ENCODE measurements at regions not wholly inside any gene's neighbourhood (a gene's known extent, or its start where the extent isn't known, plus 50 kb on each side); places are given as distances from the start of the nearest gene placed in this dataset.

GRCh38 chr1:81032374-81032773 lies 768.4 kb upstream of the ADGRL2 start:
- no peak for DNase-seq

GRCh38 chr1:81030441-81030840 lies 770.3 kb upstream of the ADGRL2 start:
- DNase-seq, result no peak

- no peak for DNase-seq
Measured at GRCh38 chr1:81029266-81029665, 771.5 kb upstream of the ADGRL2 start.

- no peak for DNase-seq
Measured at GRCh38 chr1:81023187-81023724, 777.5 kb upstream of the ADGRL2 start.

- DNase-seq, result no peak
Measured at GRCh38 chr1:81021134-81021533, 779.6 kb upstream of the ADGRL2 start.

- no peak for DNase-seq
Measured at GRCh38 chr1:81020506-81020905, 780.2 kb upstream of the ADGRL2 start.

- DNase-seq, result no peak
Measured at GRCh38 chr1:81010126-81010525, 790.6 kb upstream of the ADGRL2 start.

GRCh38 chr1:81008293-81008692 lies 792.4 kb upstream of the ADGRL2 start:
- no peak for DNase-seq

GRCh38 chr1:81007024-81007423 lies 793.7 kb upstream of the ADGRL2 start:
- DNase-seq, result no peak

GRCh38 chr1:81006502-81006901 lies 794.2 kb upstream of the ADGRL2 start:
- DNase-seq, result no peak

- DNase-seq, result no peak
Measured at GRCh38 chr1:81004011-81004410, 796.7 kb upstream of the ADGRL2 start.

- no peak for DNase-seq
Measured at GRCh38 chr1:80994934-80995333, 805.8 kb upstream of the ADGRL2 start.

GRCh38 chr1:80994038-80994437 lies 806.7 kb upstream of the ADGRL2 start:
- no peak for DNase-seq

- no peak for DNase-seq
Measured at GRCh38 chr1:80993154-80993980, 807.4 kb upstream of the ADGRL2 start.

- DNase-seq, result no peak
Measured at GRCh38 chr1:80989455-80989854, 811.3 kb upstream of the ADGRL2 start.

- DNase-seq, result no peak
Measured at GRCh38 chr1:80988926-80989325, 811.8 kb upstream of the ADGRL2 start.

- no peak for DNase-seq
Measured at GRCh38 chr1:80987824-80988223, 812.9 kb upstream of the ADGRL2 start.

- DNase-seq, result no peak
Measured at GRCh38 chr1:80987106-80987505, 813.6 kb upstream of the ADGRL2 start.

- no peak for DNase-seq
Measured at GRCh38 chr1:80982831-80983230, 817.9 kb upstream of the ADGRL2 start.

GRCh38 chr1:80973101-80973500 lies 827.6 kb upstream of the ADGRL2 start:
- no peak for DNase-seq

- no peak for DNase-seq
Measured at GRCh38 chr1:80966266-80966665, 834.5 kb upstream of the ADGRL2 start.

- DNase-seq, result no peak
Measured at GRCh38 chr1:80962564-80962963, 838.2 kb upstream of the ADGRL2 start.

- DNase-seq, result no peak
Measured at GRCh38 chr1:80961464-80962190, 839.1 kb upstream of the ADGRL2 start.

GRCh38 chr1:80933346-80933745 lies 867.4 kb upstream of the ADGRL2 start:
- no peak for DNase-seq
